ENCODE measurements at regions not wholly inside any gene's neighbourhood (a gene's known extent, or its start where the extent isn't known, plus 50 kb on each side); places are given as distances from the start of the nearest gene placed in this dataset.
"Not testable (repeated sequence)": the region's sequence is repeated elsewhere in the genome, so short reads cannot be mapped to it uniquely, and the experiment has no call there.

DNA sequence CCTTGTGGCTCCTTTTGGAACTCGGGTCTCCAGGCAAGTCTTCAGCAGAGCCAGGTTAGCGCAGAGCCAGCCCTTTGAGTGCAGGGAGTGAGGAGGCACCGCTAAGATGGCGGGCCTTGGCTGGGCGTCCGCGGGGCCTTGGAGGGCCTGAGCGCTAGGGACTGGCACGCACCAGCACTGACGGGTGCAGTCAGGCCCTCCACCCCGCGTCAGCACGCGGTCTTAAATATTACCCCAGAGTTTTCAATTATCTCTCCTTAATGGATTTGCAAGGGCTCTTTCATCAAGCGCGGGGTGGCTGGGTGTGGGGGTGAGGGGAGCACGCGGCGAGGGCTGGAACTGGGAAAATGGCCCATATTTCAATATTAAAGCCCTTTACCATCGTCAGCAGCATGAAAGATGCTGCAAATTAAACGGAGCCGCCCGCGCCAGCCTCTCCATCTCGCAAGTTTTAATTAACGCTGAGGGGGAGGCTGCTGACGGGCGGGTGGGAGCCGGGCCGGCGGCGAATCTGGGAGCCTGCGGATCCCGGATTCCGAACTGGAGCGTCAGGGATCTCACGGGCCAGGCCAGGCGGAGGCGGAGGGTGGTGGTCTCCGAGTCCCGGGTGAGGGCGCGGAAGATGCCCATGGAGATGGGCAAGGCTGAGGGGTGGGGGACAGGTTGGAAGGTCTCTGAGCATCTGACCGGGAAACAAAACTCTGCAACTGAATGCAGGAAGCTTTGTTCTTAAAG lies 1690.4 kb upstream of the DEFB115 start:
- DNase-seq, result not testable (repeated sequence)

DNA sequence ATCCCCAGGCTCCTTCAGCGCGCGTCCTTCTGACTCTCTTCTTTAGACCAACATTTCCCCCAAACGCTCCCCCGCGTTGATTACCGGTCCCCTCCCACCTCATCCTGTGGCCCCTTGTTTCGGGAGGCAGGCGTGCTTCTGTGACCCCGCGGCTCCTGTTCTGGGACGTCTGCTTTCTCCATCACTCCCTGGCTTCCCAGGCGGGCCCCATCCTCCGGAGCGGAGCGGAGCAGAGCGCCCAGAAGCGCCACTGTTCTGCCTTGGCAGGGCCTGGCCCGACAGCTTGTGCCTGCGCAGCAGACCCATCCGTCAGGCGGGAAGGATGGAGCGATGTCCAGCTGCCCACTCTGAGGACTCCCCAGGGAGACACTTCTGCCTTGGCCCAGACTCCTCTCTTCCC lies 1689.8 kb upstream of the DEFB115 start:
- DNase-seq, result not testable (repeated sequence)

DNA sequence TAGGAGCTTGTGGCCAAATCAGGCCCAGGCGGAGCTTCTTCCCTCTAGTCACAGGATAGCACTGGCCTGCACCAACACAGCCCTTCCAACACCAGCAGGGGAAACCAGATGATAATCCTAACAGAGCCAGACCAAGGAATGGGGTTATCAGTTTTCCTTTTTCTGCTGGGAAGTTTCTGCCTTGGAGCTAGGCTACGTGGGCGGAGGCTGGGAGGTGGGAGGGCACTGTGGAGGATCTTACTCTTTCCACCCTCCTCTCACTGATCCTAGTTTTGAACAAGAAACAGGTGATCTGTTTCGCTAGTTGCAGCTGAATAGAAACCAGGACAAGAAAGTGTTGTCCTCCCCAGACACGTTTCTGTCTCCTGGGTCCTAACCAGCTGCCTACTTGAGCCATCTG lies 1687.3 kb upstream of the DEFB115 start:
- DNase-seq, result not testable (repeated sequence)

DNA sequence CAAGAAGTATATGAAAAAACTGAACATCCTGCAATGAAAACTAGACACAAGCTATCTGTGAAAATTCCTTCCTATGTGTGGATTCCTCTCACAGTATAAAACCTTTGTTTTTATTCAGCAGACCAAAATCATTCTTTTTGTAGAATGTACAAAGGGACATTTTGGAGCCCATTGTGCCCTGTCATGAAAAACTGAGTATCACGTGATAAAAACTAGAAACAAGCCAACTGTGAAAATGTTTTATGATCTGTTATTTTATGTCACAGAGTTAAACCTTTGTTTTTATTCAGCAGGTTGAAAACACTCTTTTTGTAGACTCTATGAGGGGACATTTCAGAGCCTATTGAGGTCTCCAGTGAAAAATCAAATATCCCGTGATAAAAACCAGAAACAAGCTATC lies 1667.9 kb upstream of the DEFB115 start:
- not testable (repeated sequence) for DNase-seq

DNA sequence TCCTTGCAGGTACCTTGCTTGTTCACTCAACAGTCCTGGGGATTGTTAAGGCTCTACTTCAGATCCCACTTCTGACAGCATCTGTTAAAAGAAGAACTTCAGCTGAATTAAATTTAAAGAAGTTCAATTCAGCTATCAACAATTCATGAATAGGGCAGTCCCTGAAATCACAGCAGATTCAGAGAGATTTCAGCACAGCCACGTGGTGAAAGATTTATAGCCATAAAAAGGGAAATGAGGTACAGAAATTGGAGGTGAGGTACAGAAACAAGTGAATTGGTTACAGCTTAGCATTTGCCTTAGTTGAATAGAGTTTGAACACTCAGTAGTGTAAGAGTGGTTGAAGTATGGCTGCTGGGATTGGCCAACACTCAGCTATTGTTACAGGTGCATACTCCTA lies 1653.3 kb upstream of the DEFB115 start:
- DNase-seq, result not testable (repeated sequence)

DNA sequence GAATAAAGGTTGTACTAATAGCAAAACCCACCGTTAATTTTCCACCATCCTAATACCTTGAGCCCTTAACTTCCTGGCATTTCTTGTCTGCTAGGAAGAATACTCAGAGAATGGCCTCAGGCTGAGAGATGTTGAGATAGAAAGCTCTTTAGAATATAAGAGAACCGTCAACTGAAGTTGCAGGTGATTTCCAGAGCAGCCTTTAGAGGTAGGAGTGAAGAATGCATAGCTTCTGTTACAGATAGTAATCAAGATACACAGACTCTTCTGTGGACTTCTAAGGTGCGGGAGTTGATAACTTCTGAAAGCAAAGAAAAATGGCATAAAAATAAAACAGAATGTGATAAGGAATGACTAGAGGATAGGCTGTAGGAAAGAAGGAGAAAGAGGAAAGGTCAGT lies 1651.3 kb upstream of the DEFB115 start:
- DNase-seq, result not testable (repeated sequence)

DNA sequence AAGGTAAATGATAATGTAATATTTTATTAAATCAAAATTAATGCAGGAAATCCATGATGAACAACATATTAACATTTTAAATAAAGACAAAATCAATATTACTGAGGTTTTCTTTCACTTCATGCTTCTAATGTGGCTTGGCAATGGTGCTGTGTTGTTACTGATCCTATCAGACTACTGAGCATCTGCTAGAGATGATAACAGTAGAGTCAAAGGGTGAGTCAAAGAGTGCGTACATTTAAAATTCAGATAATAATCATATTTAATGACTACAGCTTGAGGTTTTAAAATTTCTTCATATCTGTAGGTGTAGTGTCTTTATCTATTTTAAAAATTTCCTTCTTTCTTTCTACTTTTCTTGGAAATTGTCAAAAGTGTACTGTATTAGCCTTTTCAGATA lies 1628.1 kb upstream of the DEFB115 start:
- DNase-seq, result not testable (repeated sequence)

Data from CD4-positive, alpha-beta T cell treated with Interleukin-1 beta for 1 hour (primary cell).